HuH-7.5 (cell line): ENCODE measurements at regions not wholly inside any gene's neighbourhood (a gene's known extent, or its start where the extent isn't known, plus 50 kb on each side); places are given as distances from the start of the nearest gene placed in this dataset.

Experiments
- DNase-seq: peaks from one replicate; pipeline ENCODE4 v3.0.0; 2011; ENCODE audit warnings: low spot score

DNA sequence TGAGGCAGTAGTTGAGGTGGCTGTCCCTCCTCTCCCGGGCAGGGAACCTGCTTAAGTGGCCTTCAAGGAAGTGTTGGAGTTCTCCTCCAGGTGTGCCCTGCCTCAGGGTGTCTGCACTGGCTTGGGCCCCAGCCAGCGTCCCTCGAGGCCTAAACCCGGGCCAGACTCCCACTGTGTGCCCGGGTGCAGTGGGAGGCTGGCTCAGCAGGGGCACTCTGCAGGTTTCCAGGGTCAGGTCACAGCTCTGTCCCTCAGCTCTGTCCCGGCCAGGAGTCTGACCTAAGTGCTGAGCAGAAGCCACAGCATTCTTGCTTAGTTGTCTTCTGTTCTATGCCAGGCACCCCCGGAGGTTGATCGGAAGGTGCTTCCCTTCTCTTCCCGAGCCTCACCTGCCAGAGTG is 69.0 kb upstream of the OTOS start:
- DNase-seq = no peak

DNA sequence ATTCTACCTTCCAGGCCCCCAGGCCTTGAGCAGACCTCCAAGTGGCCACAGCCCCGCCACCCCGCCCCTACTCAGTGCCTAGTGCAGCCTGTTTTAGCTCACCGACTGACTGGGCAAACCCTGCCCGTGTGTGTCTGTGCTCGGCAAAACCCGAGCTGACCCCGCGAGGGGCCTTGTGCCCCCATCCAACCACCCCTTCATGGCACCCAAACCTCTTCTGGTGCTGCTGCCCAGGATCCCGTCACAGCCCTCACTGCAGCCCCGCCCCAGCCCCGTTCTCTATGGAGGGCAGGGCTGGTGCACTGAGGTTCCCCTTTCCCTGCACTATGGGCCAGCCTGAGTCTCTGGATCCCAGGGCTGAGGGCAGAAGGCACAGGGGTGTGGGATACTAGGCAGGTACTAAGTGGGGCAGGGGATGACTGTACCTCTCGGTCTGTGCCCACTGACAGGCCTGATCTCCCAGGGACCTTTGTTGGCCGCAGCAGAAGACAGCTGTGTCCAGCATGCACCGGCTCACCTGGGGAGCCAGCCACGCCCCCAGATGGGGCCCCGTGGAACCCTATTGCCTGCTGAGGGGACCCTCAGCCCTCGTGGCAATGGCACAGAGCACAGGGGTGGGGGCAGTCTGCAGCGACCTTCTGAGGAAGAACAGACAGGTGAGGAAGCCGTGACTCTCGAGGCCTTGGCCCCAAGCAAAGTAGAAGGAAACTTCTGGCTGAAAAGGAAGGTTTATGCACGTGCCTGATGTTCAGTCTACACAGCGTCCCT is 69.9 kb upstream of the OTOS start:
- no peak for DNase-seq

DNA sequence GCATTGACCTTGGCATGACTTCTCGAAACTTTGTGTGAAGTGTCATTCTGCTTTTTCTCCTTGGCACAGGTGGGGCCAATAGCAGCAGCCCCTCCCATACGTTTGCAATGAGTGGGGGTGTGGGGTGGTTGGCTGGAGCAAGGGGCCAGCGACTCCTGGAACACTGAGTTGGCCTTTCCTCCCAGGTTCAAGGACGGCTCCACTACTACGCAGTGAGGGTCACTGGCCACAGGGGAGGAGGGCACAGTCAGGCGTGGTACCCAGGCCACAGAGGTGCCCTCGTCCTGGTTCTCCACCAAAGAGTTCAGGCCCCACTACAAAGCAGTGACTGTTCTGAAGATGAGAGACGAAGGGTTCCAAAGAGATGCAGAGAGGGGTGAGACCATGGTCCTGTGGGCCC is 70.6 kb upstream of the OTOS start:
- DNase-seq = no peak

- DNase-seq = no peak
Observed at GRCh38 chr2:240211598-240212424, 71.4 kb upstream of the OTOS start.

GRCh38 chr2:240212425-240213225 is 72.2 kb upstream of the OTOS start:
- DNase-seq = no peak

DNA sequence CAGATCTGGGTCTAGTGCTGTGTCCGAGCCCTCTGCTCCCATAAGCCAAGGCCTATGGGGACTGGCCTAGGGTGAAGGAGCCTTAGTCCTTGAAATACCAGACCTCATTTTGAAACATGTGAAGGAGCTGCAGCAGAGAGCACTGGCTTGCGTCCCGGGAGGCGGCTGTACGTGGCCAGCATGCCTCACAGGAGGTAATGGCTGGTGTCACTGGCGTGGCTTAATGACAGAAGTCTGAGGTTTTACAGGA is 72.7 kb upstream of the OTOS start:
- no peak for DNase-seq

GRCh38 chr2:240213476-240214421 is 73.3 kb upstream of the OTOS start:
- DNase-seq = no peak

DNA sequence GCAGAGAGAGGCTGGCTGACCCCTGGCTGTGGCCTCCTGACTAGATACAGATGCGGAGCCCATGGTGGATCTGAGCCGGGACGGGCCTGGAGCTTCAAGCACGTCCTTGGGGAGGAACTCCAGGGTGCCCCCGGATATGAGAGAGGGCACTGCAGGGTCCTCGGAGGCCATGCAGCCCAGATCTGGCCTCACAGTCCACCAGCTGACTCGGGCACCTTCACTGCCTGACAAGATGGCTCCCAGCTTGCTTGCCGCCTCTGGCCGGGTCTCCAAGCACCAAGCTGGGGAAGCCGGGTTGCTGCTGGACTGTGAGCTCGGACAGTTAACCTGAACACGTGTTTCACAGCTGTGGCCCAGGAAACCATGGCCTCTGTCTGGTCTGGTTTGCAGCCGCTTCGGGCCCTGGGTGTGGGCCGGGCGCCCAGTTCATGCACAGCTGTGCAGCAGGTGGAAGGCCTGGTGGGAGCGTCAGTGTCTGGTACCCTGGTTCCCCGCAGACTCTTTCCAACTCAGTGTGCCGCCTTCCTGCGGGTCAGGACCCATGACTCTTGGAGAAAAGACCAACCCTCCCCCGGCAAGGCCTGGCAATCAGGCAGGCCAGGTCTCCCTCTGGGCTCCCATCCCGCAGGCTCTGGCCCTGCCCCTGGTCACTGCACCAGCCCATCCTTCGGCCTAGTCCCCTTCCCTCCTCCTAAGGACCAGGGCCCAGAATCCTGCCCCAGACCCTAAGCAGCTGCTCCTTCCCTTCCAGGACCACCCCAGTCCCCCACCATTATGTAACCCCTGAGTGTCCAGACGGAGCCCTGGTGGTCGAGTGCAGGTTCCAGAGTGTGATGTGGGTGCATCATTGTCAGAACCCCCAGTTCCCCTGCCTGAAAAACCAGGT is 74.6 kb upstream of the OTOS start:
- no peak for DNase-seq

GRCh38 chr2:240215676-240216051 is 75.2 kb upstream of the OTOS start:
- no peak for DNase-seq

- DNase-seq = no peak
Observed at GRCh38 chr2:240216167-240216566, 75.7 kb upstream of the OTOS start.

DNA sequence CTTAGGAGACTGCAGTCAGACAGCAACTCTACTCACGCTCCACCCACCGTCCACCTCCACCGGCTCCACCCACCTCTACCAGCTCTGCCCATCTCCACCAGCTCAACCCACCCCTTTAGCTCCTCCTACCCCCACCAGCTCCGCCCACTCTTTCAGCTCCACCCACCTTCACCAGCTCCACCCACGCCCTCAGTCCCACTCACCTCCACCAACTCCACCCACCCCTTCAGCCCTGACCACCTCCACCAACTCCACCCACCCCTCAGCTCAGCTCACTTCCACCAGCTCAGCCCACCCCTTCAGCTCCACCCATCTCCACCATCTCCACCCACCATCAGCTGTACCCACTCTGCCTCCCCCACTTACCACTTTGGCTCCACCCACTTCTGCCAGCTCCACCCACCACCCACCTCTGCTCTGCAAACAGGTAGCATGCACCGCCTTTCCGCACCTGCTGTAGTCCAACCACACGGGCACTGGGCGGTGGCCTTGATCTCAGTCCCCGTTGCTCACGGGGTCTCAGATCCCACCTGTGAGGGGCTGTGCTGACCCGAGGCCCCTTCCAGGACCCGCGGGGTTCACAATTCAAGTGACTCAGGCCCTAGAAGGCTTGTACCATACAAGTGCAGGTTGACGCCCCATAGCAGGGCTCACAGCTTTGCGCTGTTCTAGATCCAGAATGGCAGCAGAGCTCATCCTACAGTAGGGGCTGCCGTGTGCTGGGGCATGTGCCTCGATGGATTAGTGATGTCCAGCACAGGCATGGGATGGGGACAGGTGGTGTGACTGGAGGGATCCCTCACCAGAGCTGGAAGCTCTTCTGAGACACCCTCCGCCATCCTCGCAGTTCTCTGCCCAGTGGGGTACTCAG is 77.2 kb upstream of the OTOS start:
- DNase-seq = no peak

GRCh38 chr2:240219208-240219890 is 78.9 kb upstream of the OTOS start:
- DNase-seq = no peak

- no peak for DNase-seq
Observed at GRCh38 chr2:240220371-240220770, 79.9 kb upstream of the OTOS start.

GRCh38 chr2:240223631-240224030 is 83.2 kb upstream of the OTOS start:
- DNase-seq = no peak

DNA sequence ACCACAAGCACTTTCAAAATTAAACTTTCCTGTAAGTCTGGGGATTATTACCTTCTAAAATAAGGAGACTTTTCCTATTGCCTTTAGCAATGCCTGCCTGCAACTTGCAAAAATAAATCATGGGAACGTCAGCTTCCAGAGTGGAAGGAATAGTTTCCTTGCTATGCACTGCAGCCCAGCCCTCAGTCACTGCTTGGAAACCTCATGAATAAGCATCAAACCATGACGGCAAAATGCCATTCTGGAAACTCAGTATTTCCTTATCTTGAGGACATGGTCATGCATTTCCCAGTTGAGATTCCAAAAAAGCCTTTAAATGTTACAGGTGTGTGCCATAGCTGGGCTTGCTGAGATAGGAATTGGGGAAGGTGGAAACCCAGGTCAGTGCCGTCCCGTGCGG is 84.2 kb upstream of the OTOS start:
- no peak for DNase-seq

DNA sequence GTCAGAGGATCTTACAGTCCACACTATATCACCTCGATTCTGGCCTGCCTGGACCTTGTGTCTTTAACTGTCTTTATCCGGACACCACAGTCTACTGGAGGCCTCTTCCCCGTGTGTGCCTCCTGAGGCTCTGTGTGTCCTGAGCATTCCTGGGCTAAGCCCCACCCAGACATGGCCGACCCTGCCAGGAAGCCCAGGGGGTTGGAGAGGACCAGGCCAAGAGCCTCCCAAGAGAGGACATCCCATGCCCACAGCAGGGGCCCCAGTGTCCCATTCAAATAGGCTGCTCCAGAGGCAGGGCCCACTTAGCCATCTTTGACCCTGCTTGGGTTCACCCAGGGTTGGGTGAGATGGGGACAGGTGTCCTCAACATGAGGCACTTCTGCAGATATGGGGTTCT is 84.7 kb upstream of the OTOS start:
- no peak for DNase-seq

DNA sequence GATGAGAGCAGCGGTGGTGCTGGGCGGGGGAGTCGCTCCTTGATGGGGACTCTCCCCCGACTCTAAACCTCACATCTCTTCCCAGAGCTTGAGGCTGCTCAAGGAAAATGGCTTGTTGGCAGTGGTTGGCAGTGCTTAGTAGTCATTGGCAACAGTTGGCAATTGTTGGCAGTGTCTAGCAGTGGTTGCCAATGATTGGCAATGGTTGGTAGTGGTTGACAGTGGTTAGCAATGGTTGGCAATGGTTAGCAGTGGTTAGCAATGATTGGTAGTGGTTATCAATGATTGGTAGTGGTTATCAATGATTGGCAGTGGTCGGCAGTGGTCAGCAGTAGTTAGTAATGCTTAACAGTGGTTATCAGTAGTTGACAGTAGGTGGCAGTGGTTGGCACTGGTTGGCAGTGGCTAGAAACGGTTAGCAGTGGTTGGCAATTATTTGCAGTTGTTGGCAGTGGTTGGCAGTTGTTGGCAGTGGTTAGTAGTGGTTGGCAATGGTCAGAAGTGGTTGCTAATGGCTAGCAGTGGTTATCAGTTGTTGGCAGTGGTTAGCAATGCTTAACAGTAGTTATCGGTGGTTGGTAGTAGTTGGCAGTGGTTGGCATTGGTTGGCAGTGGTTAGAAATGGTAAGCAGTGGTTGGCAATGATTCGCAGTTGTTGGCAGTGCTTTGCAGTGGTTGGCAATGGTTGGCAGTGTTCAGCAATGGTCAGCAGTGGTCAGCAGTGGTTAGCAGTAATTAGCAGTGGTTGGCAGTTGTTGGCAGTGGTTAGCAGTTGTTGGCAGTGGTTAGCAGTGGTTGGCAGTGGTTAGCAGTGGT is 85.4 kb upstream of the OTOS start:
- DNase-seq = no peak
